NCI-H2171 treated with DMSO at 0.1 percent for 48 hours (cell line): ENCODE measurements at regions not wholly inside any gene's neighbourhood (a gene's known extent, or its start where the extent isn't known, plus 50 kb on each side); places are given as distances from the start of the nearest gene placed in this dataset.
"Not testable (repeated sequence)": the region's sequence is repeated elsewhere in the genome, so short reads cannot be mapped to it uniquely, and the experiment has no call there.

Source experiments
- DNase-seq: peaks from one replicate; lab custom pipeline; 2025; lab: John Stamatoyannopoulos, UW

DNA sequence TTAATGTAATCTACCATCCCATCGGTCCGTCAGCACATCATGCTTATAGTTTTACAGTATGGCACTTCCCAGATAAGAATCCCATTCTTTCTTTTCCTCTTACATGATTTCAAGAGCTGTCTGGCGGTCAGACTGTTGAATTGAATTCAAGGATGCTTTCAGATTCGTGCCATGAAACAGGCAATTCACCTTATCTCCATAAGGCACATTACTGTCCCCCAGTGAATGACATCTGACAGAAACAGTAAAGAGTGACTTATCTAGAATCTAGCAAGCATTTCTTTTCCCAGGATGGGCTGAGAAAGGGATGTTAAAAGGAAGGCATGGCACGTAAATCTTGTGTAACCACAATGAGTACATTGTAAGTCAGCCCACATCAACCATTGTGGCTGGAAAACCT lies 61.1 kb upstream of the SEM1 start:
- DNase-seq = no peak

- DNase-seq = no peak
These were observed 62.6 kb upstream of the SEM1 start for GRCh38 chr7:96772139-96772694.

DNA sequence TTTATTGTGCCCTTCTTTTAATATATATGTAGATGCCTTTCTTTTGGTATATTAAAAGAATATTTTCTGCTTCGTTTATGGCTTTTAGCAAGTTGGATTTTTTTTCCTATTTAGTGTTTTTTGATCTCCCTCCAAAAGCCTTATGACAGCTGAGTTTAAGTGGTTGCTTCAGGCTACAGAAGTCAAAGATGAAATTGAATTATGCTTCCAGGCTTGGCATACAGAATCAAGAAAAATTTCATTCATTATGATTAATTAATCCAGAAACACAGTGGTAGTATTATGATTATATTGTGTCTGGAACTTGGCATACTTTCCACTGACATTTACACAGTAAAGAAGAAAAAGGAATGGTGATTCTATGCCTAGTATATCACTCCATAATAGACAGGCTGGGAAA lies 63.8 kb upstream of the SEM1 start:
- no peak for DNase-seq

GRCh38 chr7:96774358-96774757 lies 64.7 kb upstream of the SEM1 start:
- no peak for DNase-seq

DNA sequence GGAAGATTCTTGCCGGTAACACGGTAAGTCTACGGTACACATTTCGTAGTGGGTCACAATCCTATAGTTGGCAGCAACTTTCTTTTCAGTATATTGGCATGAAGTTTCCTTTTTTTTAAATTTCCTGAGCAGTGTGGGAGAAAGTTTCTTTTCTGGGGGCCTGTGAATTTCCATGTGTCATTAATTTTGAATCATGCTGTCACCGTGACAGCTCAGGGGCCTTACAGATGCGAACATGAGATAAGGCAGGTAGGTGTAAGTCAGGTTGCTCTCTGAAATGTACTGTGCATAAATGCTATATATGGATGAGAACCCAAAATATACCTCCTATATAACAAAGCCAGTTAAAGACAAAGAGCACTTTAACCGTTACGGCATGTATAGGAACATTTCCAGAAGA lies 65.4 kb upstream of the SEM1 start:
- no peak for DNase-seq

GRCh38 chr7:96778263-96778662 lies 68.6 kb upstream of the SEM1 start:
- DNase-seq = no peak

GRCh38 chr7:96781919-96782318 lies 72.3 kb upstream of the SEM1 start:
- no peak for DNase-seq

- not testable (repeated sequence) for DNase-seq
These were observed 73.1 kb upstream of the SEM1 start for GRCh38 chr7:96782686-96783298.

- DNase-seq = no peak
These were observed 75.0 kb upstream of the SEM1 start for GRCh38 chr7:96784597-96784996.

- no peak for DNase-seq
These were observed 76.8 kb upstream of the SEM1 start for GRCh38 chr7:96786261-96786997.

DNA sequence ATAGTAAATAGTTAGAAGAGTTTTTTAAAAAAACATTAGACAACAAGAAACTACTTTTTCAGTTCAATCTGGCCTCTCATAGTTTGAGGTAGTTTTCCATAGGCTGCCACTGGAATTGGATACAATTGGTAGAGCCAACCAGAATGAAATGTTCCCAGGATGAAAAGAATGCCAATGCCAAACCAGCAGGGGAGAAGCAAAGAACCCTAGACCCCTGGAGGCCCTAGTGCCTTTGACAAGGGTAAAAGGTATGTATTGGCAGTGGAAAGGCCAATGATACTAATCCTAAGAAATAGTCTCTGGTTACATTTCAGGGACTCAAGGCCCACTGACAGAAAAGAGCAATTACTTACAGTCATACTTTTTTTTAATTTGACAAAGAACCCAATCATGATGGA lies 77.4 kb upstream of the SEM1 start:
- DNase-seq = no peak

DNA sequence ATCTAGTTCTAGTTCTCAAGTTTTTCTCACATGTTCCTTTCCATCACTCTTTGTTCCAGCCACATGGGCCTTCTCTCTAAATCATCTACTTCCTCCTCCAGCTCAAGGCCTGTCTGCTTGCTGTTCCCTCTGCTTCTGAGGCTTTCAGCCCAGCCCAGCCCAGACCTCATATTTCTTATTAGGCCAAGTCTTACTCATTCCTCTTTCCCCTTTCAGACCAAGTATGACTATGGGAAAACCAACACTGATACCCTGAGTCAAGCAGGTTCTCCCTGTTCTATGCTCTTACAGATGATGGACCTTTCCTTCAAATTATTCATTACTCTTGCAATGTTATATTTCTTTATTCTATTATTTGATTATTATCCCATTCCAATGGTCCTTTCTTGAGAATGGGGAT lies 80.3 kb upstream of the SEM1 start:
- DNase-seq = no peak

- DNase-seq = no peak
These were observed 82.5 kb upstream of the SEM1 start for GRCh38 chr7:96792115-96792514.

DNA sequence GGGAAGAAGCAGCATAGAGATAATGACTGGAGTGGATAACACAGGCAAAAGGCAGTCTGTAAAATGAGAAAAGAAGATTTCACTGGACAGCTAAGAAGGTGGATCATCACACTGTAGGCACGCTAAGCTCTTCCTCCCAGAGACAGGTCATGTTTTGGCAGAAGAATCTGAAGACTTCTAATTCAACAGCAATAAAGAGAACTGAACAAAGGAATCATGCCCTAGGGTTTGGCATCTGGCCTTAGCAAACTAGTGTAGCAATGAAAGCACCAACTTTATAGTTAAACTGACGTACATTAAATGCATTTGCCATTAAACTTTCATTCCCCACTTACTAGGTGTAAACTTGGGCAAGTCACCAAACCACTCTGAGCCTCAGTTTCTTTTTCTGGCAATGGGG lies 84.4 kb upstream of the SEM1 start:
- DNase-seq = no peak

GRCh38 chr7:96800122-96800521 lies 90.5 kb upstream of the SEM1 start:
- no peak for DNase-seq

- DNase-seq = no peak
These were observed 91.2 kb upstream of the SEM1 start for GRCh38 chr7:96800824-96801223.

- no peak for DNase-seq
These were observed 109.6 kb upstream of the SEM1 start for GRCh38 chr7:96819111-96819700.

DNA sequence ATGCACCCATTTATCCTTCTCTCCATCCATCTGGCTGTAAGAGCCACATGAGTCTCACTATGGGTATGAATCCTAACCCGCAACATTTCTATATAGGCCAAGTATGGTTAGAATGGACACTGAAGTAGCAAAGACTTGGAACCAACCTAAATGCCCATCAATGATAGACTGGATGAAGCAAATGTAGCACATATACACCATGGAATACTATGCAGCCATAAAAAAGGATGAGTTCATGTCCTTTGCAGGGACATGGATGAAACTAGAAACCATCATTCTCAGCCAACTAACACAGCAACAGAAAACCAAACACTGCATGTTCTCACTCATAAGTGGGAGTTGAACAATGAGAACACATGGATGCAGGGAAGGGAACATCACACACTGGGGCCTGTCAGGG lies 111.5 kb upstream of the SEM1 start:
- DNase-seq = not testable (repeated sequence)

GRCh38 chr7:96822824-96823223 lies 113.2 kb upstream of the SEM1 start:
- DNase-seq = no peak

GRCh38 chr7:96823274-96823673 lies 113.6 kb upstream of the SEM1 start:
- no peak for DNase-seq

- no peak for DNase-seq
These were observed 115.0 kb upstream of the SEM1 start for GRCh38 chr7:96824686-96825085.

DNA sequence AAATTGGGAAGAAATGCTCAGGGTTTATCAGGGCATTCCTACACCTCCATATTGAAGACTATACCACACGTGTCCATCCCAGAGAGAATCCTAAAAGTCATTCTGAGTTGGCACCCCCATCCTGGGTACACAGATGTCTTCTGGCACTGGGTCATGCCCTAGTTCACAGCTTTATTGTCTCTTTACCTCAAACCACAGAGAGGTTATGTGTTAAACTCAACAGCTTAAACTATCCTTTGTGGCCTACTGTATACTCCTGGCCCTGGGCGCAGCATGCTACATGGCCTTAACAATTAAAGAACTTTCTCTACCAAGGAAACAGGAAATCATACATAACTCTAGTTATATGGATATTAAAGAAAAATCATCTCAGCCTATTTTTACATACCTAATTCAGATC lies 115.6 kb upstream of the SEM1 start:
- no peak for DNase-seq

DNA sequence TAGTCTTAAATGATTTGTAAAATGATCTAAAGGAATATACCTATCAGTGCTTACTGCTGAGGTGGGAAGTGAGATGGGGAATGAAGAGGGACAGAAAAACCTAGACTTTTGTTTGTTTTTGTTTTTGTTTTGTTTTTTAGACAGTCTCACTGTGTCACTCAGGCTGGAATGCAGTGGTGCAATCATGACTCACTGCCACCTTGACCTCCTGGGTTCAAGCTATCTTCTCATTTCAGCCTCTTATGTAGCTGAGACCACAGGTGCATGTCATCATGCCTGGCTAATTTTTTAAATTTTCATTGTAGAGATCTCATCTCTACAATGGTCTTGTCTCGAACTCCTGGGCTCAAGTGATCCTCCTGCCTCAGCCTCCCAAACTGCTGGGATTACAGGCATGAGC lies 116.4 kb upstream of the SEM1 start:
- no peak for DNase-seq
